IPS-18c (cell line): ENCODE measurements at regions not wholly inside any gene's neighbourhood (a gene's known extent, or its start where the extent isn't known, plus 50 kb on each side); places are given as distances from the start of the nearest gene placed in this dataset.

ENCODE experiments used
- H3K4me3 ChIP-seq: 2 replicates; pipeline ENCODE4 v1.7.0; 2013; ENCODE audit warnings: low read depth, mild to moderate bottlenecking, low read length, moderate library complexity; ENCODE audit not compliant: insufficient read depth
- H3K9me3 ChIP-seq: one replicate; pipeline ENCODE4 v1.6.1; 2013; ENCODE audit warnings: mild to moderate bottlenecking, low read length, moderate library complexity; ENCODE audit not compliant: control insufficient read depth, insufficient read depth

- no peaks in the 10 kb centered on the region for H3K9me3 ChIP-seq
- no peak overlapping the region for H3K4me3 ChIP-seq
Measured at GRCh38 chr2:195521589-195521988, 135.4 kb upstream of the SLC39A10 start.

GRCh38 chr2:195520671-195521155 lies 136.3 kb upstream of the SLC39A10 start:
- H3K4me3 ChIP-seq = no peak overlapping the region

GRCh38 chr2:195515551-195515950 lies 141.5 kb upstream of the SLC39A10 start:
- Histone ChIP-seq H3K4me3 (no peak overlapping the region), H3K9me3 (no peaks in the 10 kb centered on the region)

More at GRCh38 chr2:195520671-195521155, 136.3 kb upstream of the SLC39A10 start:
- no peaks in the 10 kb centered on the region for H3K9me3 ChIP-seq

GRCh38 chr2:195514365-195514764 lies 142.7 kb upstream of the SLC39A10 start:
- H3K4me3 ChIP-seq = no peak overlapping the region
- H3K9me3 ChIP-seq = no peaks in the 10 kb centered on the region

GRCh38 chr2:195513119-195513518 lies 143.9 kb upstream of the SLC39A10 start:
- Histone ChIP-seq H3K4me3 (no peak overlapping the region), H3K9me3 (no peaks in the 10 kb centered on the region)

GRCh38 chr2:195509551-195509950 lies 147.5 kb upstream of the SLC39A10 start:
- Histone ChIP-seq H3K9me3 (no peaks in the 10 kb centered on the region), H3K4me3 (no peak overlapping the region)

- no peaks in the 10 kb centered on the region for H3K9me3 ChIP-seq
- no peak overlapping the region for H3K4me3 ChIP-seq
Measured at GRCh38 chr2:195508139-195508455, 148.9 kb upstream of the SLC39A10 start.

GRCh38 chr2:195507447-195508138 lies 149.4 kb upstream of the SLC39A10 start:
- Histone ChIP-seq H3K9me3 (no peaks in the 10 kb centered on the region), H3K4me3 (no peak overlapping the region)

GRCh38 chr2:195505701-195506100 lies 151.3 kb upstream of the SLC39A10 start:
- Histone ChIP-seq H3K9me3 (no peaks in the 10 kb centered on the region), H3K4me3 (no peak overlapping the region)

GRCh38 chr2:195503208-195503607 lies 153.8 kb upstream of the SLC39A10 start:
- no peaks in the 10 kb centered on the region for H3K9me3 ChIP-seq

GRCh38 chr2:195501746-195502145 lies 155.3 kb upstream of the SLC39A10 start:
- H3K4me3 ChIP-seq = no peak overlapping the region
- no peaks in the 10 kb centered on the region for H3K9me3 ChIP-seq

More at GRCh38 chr2:195503208-195503607, 153.8 kb upstream of the SLC39A10 start:
- no peak overlapping the region for H3K4me3 ChIP-seq

GRCh38 chr2:195500879-195501278 lies 156.1 kb upstream of the SLC39A10 start:
- Histone ChIP-seq H3K4me3 (no peak overlapping the region), H3K9me3 (no peaks in the 10 kb centered on the region)

- Histone ChIP-seq H3K9me3 (no peaks in the 10 kb centered on the region), H3K4me3 (no peak overlapping the region)
Measured at GRCh38 chr2:195498839-195499490, 158.1 kb upstream of the SLC39A10 start.

GRCh38 chr2:195498176-195498575 lies 158.8 kb upstream of the SLC39A10 start:
- Histone ChIP-seq H3K9me3 (no peaks in the 10 kb centered on the region), H3K4me3 (no peak overlapping the region)

GRCh38 chr2:195496991-195497390 lies 160.0 kb upstream of the SLC39A10 start:
- no peak overlapping the region for H3K4me3 ChIP-seq

GRCh38 chr2:195495966-195496365 lies 161.1 kb upstream of the SLC39A10 start:
- H3K9me3 ChIP-seq = no peaks in the 10 kb centered on the region
- H3K4me3 ChIP-seq = no peak overlapping the region

More at GRCh38 chr2:195496991-195497390, 160.0 kb upstream of the SLC39A10 start:
- no peaks in the 10 kb centered on the region for H3K9me3 ChIP-seq

- no peak overlapping the region for H3K4me3 ChIP-seq
- no peaks in the 10 kb centered on the region for H3K9me3 ChIP-seq
Measured at GRCh38 chr2:195495351-195495750, 161.7 kb upstream of the SLC39A10 start.

- no peaks in the 10 kb centered on the region for H3K9me3 ChIP-seq
- no peak overlapping the region for H3K4me3 ChIP-seq
Measured at GRCh38 chr2:195494451-195494850, 162.6 kb upstream of the SLC39A10 start.
